DND-41 (cell line): ENCODE measurements at regions not wholly inside any gene's neighbourhood (a gene's known extent, or its start where the extent isn't known, plus 50 kb on each side); places are given as distances from the start of the nearest gene placed in this dataset.

Source experiments
- ATAC-seq: fragments of 200-7000 bp; cut with Tn5 transposase; 3 replicates; pipeline ENCODE4 v1.9.1; 2021; ENCODE audit warnings: low read depth; ENCODE audit not compliant: insufficient read depth
- DNase-seq: peaks from one replicate; pipeline ENCODE4 v3.0.0-alpha.2; 2020
- H2AFZ ChIP-seq: 2 replicates; pipeline ENCODE4 v1.6.0; 2012; ENCODE audit warnings: low read depth, low read length
- H3K27ac ChIP-seq: 2 replicates; pipeline ENCODE4 v1.5.1; 2012; ENCODE audit warnings: low read length, inconsistent platforms
- H3K27me3 ChIP-seq: fragments of 200-600 bp; sonication (generic); 2 replicates; pipeline ENCODE4 v1.6.0; 2012; ENCODE audit warnings: low read length, mild to moderate bottlenecking, inconsistent platforms; ENCODE audit not compliant: insufficient read depth, poor library complexity
- H3K36me3 ChIP-seq: 2 replicates; pipeline ENCODE4 v1.5.1; 2012; ENCODE audit warnings: low read length, inconsistent platforms; ENCODE audit not compliant: insufficient read depth
- H3K4me1 ChIP-seq: 2 replicates; pipeline ENCODE4 v1.5.1; 2012; ENCODE audit warnings: mild to moderate bottlenecking, low read length; ENCODE audit not compliant: insufficient read depth
- H3K4me2 ChIP-seq: 2 replicates; pipeline ENCODE4 v1.6.0; 2012; ENCODE audit warnings: mild to moderate bottlenecking, moderate library complexity, low read length, inconsistent platforms; ENCODE audit not compliant: insufficient read depth
- H3K4me3 ChIP-seq, 2 experiments: fragments of 200-600 bp in 1 of 2; shearing (Covaris generic) in 1 of 2; 2 replicates each; pipeline ENCODE4 v1.5.1; 2012 to 2016; ENCODE audit warnings: inconsistent platforms in 2 of 2, low read length in 2 of 2, mild to moderate bottlenecking in 2 of 2, low read depth in 1 of 2, moderate library complexity in 1 of 2
- H3K79me2 ChIP-seq: 2 replicates; pipeline ENCODE4 v1.6.0; 2012; ENCODE audit warnings: low read length, inconsistent platforms; ENCODE audit not compliant: insufficient read depth
- H3K9ac ChIP-seq: 2 replicates; pipeline ENCODE4 v1.6.0; 2012; ENCODE audit warnings: low read depth, mild to moderate bottlenecking, inconsistent platforms, low read length, moderate library complexity
- H3K9me3 ChIP-seq: 2 replicates; pipeline ENCODE4 v1.5.1; 2012; ENCODE audit warnings: low read length, moderate library complexity, mild to moderate bottlenecking, inconsistent platforms; ENCODE audit not compliant: insufficient read depth, severe bottlenecking
- H4K20me1 ChIP-seq: 2 replicates; pipeline ENCODE4 v1.6.0; 2012; ENCODE audit warnings: low read length; ENCODE audit not compliant: insufficient read depth
- CTCF ChIP-seq: IDR thresholded peaks from 2 replicates; pipeline ENCODE4 v1.5.1; 2012; ENCODE audit warnings: borderline replicate concordance, low read length, moderate library complexity, mild to moderate bottlenecking; ENCODE audit not compliant: poor library complexity, severe bottlenecking; ENCODE audit errors: extremely low read depth
- EZH2 ChIP-seq: IDR thresholded peaks from 3 replicates; pipeline ENCODE4 v1.6.1; 2012; ENCODE audit warnings: borderline replicate concordance, low read depth, mild to moderate bottlenecking, moderate library complexity, low read length, inconsistent platforms; ENCODE audit not compliant: severe bottlenecking

- H4K20me1 ChIP-seq: no peaks in the 10 kb centered on the region; the same call in 1 of the 2 replicates
- no peaks in the 10 kb centered on the region for H3K4me1 ChIP-seq
- no peak overlapping the region for H3K4me3 ChIP-seq
- no peaks in the 10 kb centered on the region for H3K9me3 ChIP-seq
- no peak overlapping the region for H2AFZ ChIP-seq
- no peak overlapping the region for H3K27ac ChIP-seq
- ATAC-seq (no peak), DNase-seq (no peak)
- H3K79me2 ChIP-seq: no peaks in the 10 kb centered on the region
- peaks cover 26% of the 10 kb centered on the region for H3K27me3 ChIP-seq
- H3K36me3 ChIP-seq: no peaks in the 10 kb centered on the region
- H3K4me2 ChIP-seq: no peak overlapping the region
- no peak overlapping the region for H3K9ac ChIP-seq
- TF ChIP-seq EZH2 (no peak), CTCF (no peak)
Observed at GRCh38 chr16:51440131-51440889, 289.2 kb upstream of the SALL1 start.

- Histone ChIP-seq H3K4me2 (no peak overlapping the region), H2AFZ (no peak overlapping the region), H4K20me1 (no peaks in the 10 kb centered on the region; the same call in 1 of the 2 replicates), H3K36me3 (no peaks in the 10 kb centered on the region), H3K4me3 (no peak overlapping the region), H3K27me3 (peaks cover 26% of the 10 kb centered on the region), H3K9ac (no peak overlapping the region), H3K9me3 (no peaks in the 10 kb centered on the region), H3K4me1 (no peaks in the 10 kb centered on the region), H3K27ac (no peak overlapping the region), H3K79me2 (no peaks in the 10 kb centered on the region)
- ATAC-seq: no peak
- no peak for DNase-seq
- TF ChIP-seq CTCF (no peak), EZH2 (no peak)
Observed at GRCh38 chr16:51439271-51439670, 288.2 kb upstream of the SALL1 start.

- ATAC-seq (no peak), DNase-seq (no peak)
- H3K4me1 ChIP-seq: no peaks in the 10 kb centered on the region
- no peaks in the 10 kb centered on the region for H4K20me1 ChIP-seq
- H3K27me3 ChIP-seq: peaks cover 13% of the 10 kb centered on the region
- no peak overlapping the region for H3K4me3 ChIP-seq
- no peak overlapping the region for H3K4me2 ChIP-seq
- no peak for TF ChIP-seq EZH2
- no peak for TF ChIP-seq CTCF
- no peaks in the 10 kb centered on the region for H3K36me3 ChIP-seq
- no peak overlapping the region for H3K27ac ChIP-seq
- H3K9me3 ChIP-seq: no peaks in the 10 kb centered on the region
- H2AFZ ChIP-seq: no peak overlapping the region
- H3K9ac ChIP-seq: no peak overlapping the region
- no peaks in the 10 kb centered on the region for H3K79me2 ChIP-seq
Observed at GRCh38 chr16:51436742-51437141, 285.7 kb upstream of the SALL1 start.
